ENCODE measurements at regions not wholly inside any gene's neighbourhood (a gene's known extent, or its start where the extent isn't known, plus 50 kb on each side); places are given as distances from the start of the nearest gene placed in this dataset.

DNA sequence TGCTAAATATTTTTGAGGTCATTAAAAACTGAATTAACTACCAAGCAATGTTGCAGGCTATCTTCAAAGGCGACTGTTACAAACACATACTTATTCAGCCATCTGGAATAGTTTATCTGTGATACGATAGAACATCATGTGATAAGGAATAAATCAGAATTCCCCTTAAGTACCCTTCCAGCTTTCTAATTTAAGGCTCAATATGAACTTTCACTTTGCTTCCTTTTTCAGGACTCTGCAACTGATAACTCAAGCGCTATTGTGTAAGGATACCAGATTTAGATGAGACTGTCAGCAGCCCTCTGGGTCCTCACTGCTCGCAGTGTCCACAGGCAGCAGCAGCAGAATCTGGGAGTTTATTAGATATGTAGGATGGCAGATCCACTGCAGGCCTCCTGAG lies 416.3 kb downstream of the SPATA31D1 start:
- Histone ChIP-seq H3K27ac (ENCODE audit: insufficient read length, low read depth, low read length) (no peak overlapping the region), H2AK5ac (ENCODE audit: insufficient read length, low read length) (no peak overlapping the region), H3K9me3 (ENCODE audit: control insufficient read depth, low read depth, low read length) (no peaks in the 10 kb centered on the region), H4K5ac (ENCODE audit: insufficient read length, low read depth, low read length) (no peak overlapping the region), H2AFZ (ENCODE audit: low read length) (no peak overlapping the region), H2BK15ac (ENCODE audit: low read depth, low read length) (no peak overlapping the region), H3K27me3 (ENCODE audit: insufficient read depth, low read length) (no peaks in the 10 kb centered on the region), H2BK12ac (ENCODE audit: insufficient read length, low read depth, low read length) (no peak overlapping the region), H3K14ac (ENCODE audit: insufficient read depth, low read length) (no peak overlapping the region), H3K4me2 (ENCODE audit: insufficient read depth, insufficient read length, low read length) (no peak overlapping the region), H2BK120ac (ENCODE audit: low read depth, low read length, poor library complexity, severe bottlenecking) (no peak overlapping the region), H3K4me1 (ENCODE audit: insufficient read depth, low read length) (no peaks in the 10 kb centered on the region), H4K91ac (ENCODE audit: insufficient read length, low read depth, low read length) (no peak overlapping the region), H3K56ac (ENCODE audit: insufficient read length, low read depth, low read length) (no peak overlapping the region), H3K4ac (ENCODE audit: low read depth, low read length) (no peak overlapping the region), H3K23ac (ENCODE audit: insufficient read length, low read depth, low read length) (no peak overlapping the region), H3K79me2 (ENCODE audit: insufficient read depth, low read length) (no peaks in the 10 kb centered on the region), H4K20me1 (ENCODE audit: control insufficient read depth, insufficient read depth, insufficient read length) (no peaks in the 10 kb centered on the region), H3K79me1 (ENCODE audit: insufficient read depth, low read depth, low read length, poor library complexity, severe bottlenecking) (no peaks in the 10 kb centered on the region), H3K9ac (ENCODE audit: extremely low read depth, insufficient read length, low read length) (no peak overlapping the region), H3K18ac (ENCODE audit: insufficient read length, low read depth, low read length) (no peak overlapping the region), H4K8ac (replicated peaks; ENCODE audit: insufficient read length, low read depth, low read length) (no peak overlapping the region), H2BK20ac (ENCODE audit: low read depth, low read length, poor library complexity, severe bottlenecking) (no peak overlapping the region), H3K23me2 (ENCODE audit: insufficient read length, low read depth, low read length, poor library complexity, severe bottlenecking) (no peaks in the 10 kb centered on the region), H3T11ph (ENCODE audit: low read length) (no peak overlapping the region), H2BK5ac (ENCODE audit: insufficient read length, low read length) (no peak overlapping the region)
- no peak overlapping the region for H3K27ac Mint-ChIP-seq
- TF ChIP-seq, protein P1, sequence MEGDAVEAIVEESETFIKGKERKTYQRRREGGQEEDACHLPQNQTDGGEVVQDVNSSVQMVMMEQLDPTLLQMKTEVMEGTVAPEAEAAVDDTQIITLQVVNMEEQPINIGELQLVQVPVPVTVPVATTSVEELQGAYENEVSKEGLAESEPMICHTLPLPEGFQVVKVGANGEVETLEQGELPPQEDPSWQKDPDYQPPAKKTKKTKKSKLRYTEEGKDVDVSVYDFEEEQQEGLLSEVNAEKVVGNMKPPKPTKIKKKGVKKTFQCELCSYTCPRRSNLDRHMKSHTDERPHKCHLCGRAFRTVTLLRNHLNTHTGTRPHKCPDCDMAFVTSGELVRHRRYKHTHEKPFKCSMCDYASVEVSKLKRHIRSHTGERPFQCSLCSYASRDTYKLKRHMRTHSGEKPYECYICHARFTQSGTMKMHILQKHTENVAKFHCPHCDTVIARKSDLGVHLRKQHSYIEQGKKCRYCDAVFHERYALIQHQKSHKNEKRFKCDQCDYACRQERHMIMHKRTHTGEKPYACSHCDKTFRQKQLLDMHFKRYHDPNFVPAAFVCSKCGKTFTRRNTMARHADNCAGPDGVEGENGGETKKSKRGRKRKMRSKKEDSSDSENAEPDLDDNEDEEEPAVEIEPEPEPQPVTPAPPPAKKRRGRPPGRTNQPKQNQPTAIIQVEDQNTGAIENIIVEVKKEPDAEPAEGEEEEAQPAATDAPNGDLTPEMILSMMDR (conservative IDR thresholded peaks at IDR 0.05), result no peak
- WGBS (ENCODE audit: extremely low coverage, insufficient read length, low lambda C conversion rate), result no CpG with 5 or more reads among the region's 4 CpGs
- no peaks in the 10 kb centered on the region for H3K36me3 Mint-ChIP-seq (ENCODE audit: insufficient read depth in 1 of 3, low read depth in 3 of 3)
- no peaks in the 10 kb centered on the region for H3K27me3 Mint-ChIP-seq (ENCODE audit: low read depth)
- H3K9me3 Mint-ChIP-seq, result no peaks in the 10 kb centered on the region; a peak in 1 of 5 replicates
- H3K4me1 Mint-ChIP-seq, result no peaks in the 10 kb centered on the region
- no peak overlapping the region for H3K4me3 Mint-ChIP-seq
- no peak for DNase-seq
